Neural progenitor cell (in vitro differentiated cells): ENCODE measurements at regions not wholly inside any gene's neighbourhood (a gene's known extent, or its start where the extent isn't known, plus 50 kb on each side); places are given as distances from the start of the nearest gene placed in this dataset.
A peak's percentile ranks its signal among the peaks of the same experiment; 100 is the strongest.

Experiments used
- DNase-seq: peaks from one replicate; pipeline ENCODE4 v3.0.0-alpha.2; 2016; ENCODE audit warnings: low spot score
- H2AFZ ChIP-seq: fragments of 200-600 bp; sonication (generic); replicated peaks from 2 replicates; pipeline ENCODE4 v1.6.1; 2016; ENCODE audit warnings: antibody characterized with exemption
- H3F3A ChIP-seq: fragments of 200-600 bp; sonication (generic); 2 replicates; pipeline ENCODE4 v1.6.1; 2016; ENCODE audit warnings: antibody characterized with exemption, low read depth
- H3K27ac ChIP-seq: fragments of 200-600 bp; sonication (generic); 2 replicates; pipeline ENCODE4 v1.5.1; 2016; ENCODE audit warnings: mild to moderate bottlenecking
- H3K27me3 ChIP-seq: fragments of 200-600 bp; sonication (generic); 2 replicates; pipeline ENCODE4 v1.6.1; 2016; ENCODE audit warnings: mild to moderate bottlenecking, moderate library complexity
- H3K36me3 ChIP-seq: fragments of 200-600 bp; sonication (generic); 2 replicates; pipeline ENCODE4 v1.5.1; 2016
- H3K4me1 ChIP-seq: fragments of 200-600 bp; sonication (generic); 2 replicates; pipeline ENCODE4 v1.6.1; 2016; ENCODE audit warnings: mixed run types
- H3K4me2 ChIP-seq: fragments of 200-600 bp; sonication (generic); 2 replicates; pipeline ENCODE4 v1.6.1; 2016
- H3K4me3 ChIP-seq: fragments of 200-600 bp; sonication (generic); 2 replicates; pipeline ENCODE4 v1.5.1; 2016
- H3K79me2 ChIP-seq: fragments of 200-600 bp; sonication (generic); 2 replicates; pipeline ENCODE4 v1.6.1; 2016; ENCODE audit warnings: low read depth
- H3K9ac ChIP-seq: fragments of 200-600 bp; sonication (generic); 2 replicates; pipeline ENCODE4 v1.6.1; 2016
- H3K9me3 ChIP-seq: fragments of 200-600 bp; sonication (generic); 2 replicates; pipeline ENCODE4 v1.5.1; 2016; ENCODE audit warnings: low read depth
- H4K20me1 ChIP-seq: fragments of 200-600 bp; sonication (generic); 2 replicates; pipeline ENCODE4 v1.6.1; 2016; ENCODE audit warnings: low read depth
- H3K27ac Mint-ChIP-seq: 3 replicates; pipeline ENCODE4 v1.8.0; 2021; ENCODE audit warnings: mixed read lengths
- H3K27me3 Mint-ChIP-seq: 2 replicates; pipeline ENCODE4 v1.8.0; 2022; ENCODE audit warnings: low read depth, mild to moderate bottlenecking, inconsistent platforms, moderate library complexity, mixed read lengths; ENCODE audit not compliant: insufficient read depth
- H3K36me3 Mint-ChIP-seq: 3 replicates; pipeline ENCODE4 v1.8.0; 2021; ENCODE audit warnings: mixed read lengths
- H3K4me1 Mint-ChIP-seq: 3 replicates; pipeline ENCODE4 v1.8.0; 2021; ENCODE audit warnings: mixed read lengths
- H3K4me3 Mint-ChIP-seq: 3 replicates; pipeline ENCODE4 v1.8.0; 2021; ENCODE audit warnings: mild to moderate bottlenecking, moderate library complexity, mixed read lengths
- H3K9me3 Mint-ChIP-seq: 3 replicates; pipeline ENCODE4 v1.8.0; 2020; ENCODE audit warnings: mixed read lengths
- CTCF ChIP-seq: fragments of 200-600 bp; sonication (generic); IDR thresholded peaks from 2 replicates; pipeline ENCODE4 v1.5.1; 2017; ENCODE audit warnings: antibody characterized with exemption, mild to moderate bottlenecking
- EZH2 ChIP-seq: fragments of 200-600 bp; sonication (generic); IDR thresholded peaks from 2 replicates; pipeline ENCODE4 v1.6.1; 2017; ENCODE audit warnings: antibody characterized with exemption, mild to moderate bottlenecking, moderate library complexity
- EZH2phosphoT487 ChIP-seq: fragments of 200-600 bp; sonication (generic); IDR thresholded peaks from 2 replicates; pipeline ENCODE4 v1.6.1; 2017; ENCODE audit warnings: antibody characterized with exemption

- H3K36me3 ChIP-seq: no peaks in the 10 kb centered on the region
- no peaks in the 10 kb centered on the region for H4K20me1 ChIP-seq
- H3K4me3 ChIP-seq: no peak overlapping the region
- no peak for DNase-seq
- Mint-ChIP-seq H3K27ac (no peak overlapping the region), H3K9me3 (peaks cover 4% of the 10 kb centered on the region), H3K27me3 (peaks cover 4% of the 10 kb centered on the region), H3K4me3 (no peak overlapping the region), H3K36me3 (no peaks in the 10 kb centered on the region), H3K4me1 (peaks cover 8% of the 10 kb centered on the region)
- H3K79me2 ChIP-seq: no peaks in the 10 kb centered on the region
- H3K4me1 ChIP-seq: peaks cover 14% of the 10 kb centered on the region
- TF ChIP-seq EZH2phosphoT487 (no peak), CTCF (no peak), EZH2 (no peak)
- no peak overlapping the region for H2AFZ ChIP-seq
- no peak overlapping the region for H3K27ac ChIP-seq
- H3K4me2 ChIP-seq: no peak overlapping the region
- no peaks in the 10 kb centered on the region for H3F3A ChIP-seq
- no peak overlapping the region for H3K9ac ChIP-seq
- H3K27me3 ChIP-seq: no peaks in the 10 kb centered on the region
- no peaks in the 10 kb centered on the region for H3K9me3 ChIP-seq
Observed at GRCh38 chr1:208640295-208640694, 396.1 kb upstream of the PLXNA2 start.

- no peak overlapping the region for H3K4me3 Mint-ChIP-seq
- Histone ChIP-seq H3K4me2 (no peak overlapping the region), H3K27ac (no peak overlapping the region), H3F3A (no peaks in the 10 kb centered on the region), H3K27me3 (no peaks in the 10 kb centered on the region), H3K9me3 (no peaks in the 10 kb centered on the region), H3K79me2 (no peaks in the 10 kb centered on the region), H3K4me1 (peaks cover 8% of the 10 kb centered on the region), H4K20me1 (no peaks in the 10 kb centered on the region), H3K36me3 (no peaks in the 10 kb centered on the region), H2AFZ (no peak overlapping the region), H3K4me3 (no peak overlapping the region), H3K9ac (no peak overlapping the region)
- peaks cover 4% of the 10 kb centered on the region for H3K27me3 Mint-ChIP-seq
- no peak for DNase-seq
- no peak overlapping the region for H3K27ac Mint-ChIP-seq
- TF ChIP-seq EZH2 (no peak), EZH2phosphoT487 (no peak), CTCF (no peak)
- peaks cover 4% of the 10 kb centered on the region for H3K9me3 Mint-ChIP-seq
- no peaks in the 10 kb centered on the region for H3K36me3 Mint-ChIP-seq
- peaks cover 8% of the 10 kb centered on the region for H3K4me1 Mint-ChIP-seq
Observed at GRCh38 chr1:208641579-208642280, 397.5 kb upstream of the PLXNA2 start.

GRCh38 chr1:208643005-208643597, 398.9 kb upstream of the PLXNA2 start:
- H4K20me1 ChIP-seq: no peaks in the 10 kb centered on the region
- no peaks in the 10 kb centered on the region for H3K9me3 ChIP-seq
- DNase-seq: peak; percentile 41
- H3K9ac ChIP-seq: no peak overlapping the region
- TF ChIP-seq EZH2 (no peak), EZH2phosphoT487 (no peak), CTCF (no peak)
- peak overlapping the region; percentile 44 for H3K4me2 ChIP-seq
- no peak overlapping the region for H3K27ac ChIP-seq
- H3K79me2 ChIP-seq: no peaks in the 10 kb centered on the region
- no peak overlapping the region for H3K4me3 ChIP-seq
- peak overlapping the region; percentile 36 for H2AFZ ChIP-seq
- Mint-ChIP-seq H3K4me1 (peaks cover 8% of the 10 kb centered on the region), H3K36me3 (no peaks in the 10 kb centered on the region), H3K27me3 (peaks cover 4% of the 10 kb centered on the region), H3K4me3 (no peak overlapping the region), H3K9me3 (peaks cover 2% of the 10 kb centered on the region), H3K27ac (no peak overlapping the region)
- no peaks in the 10 kb centered on the region for H3K27me3 ChIP-seq
- H3K36me3 ChIP-seq: no peaks in the 10 kb centered on the region
- H3F3A ChIP-seq: no peaks in the 10 kb centered on the region
- H3K4me1 ChIP-seq: peaks cover 8% of the 10 kb centered on the region
